NCI-H748 (cell line): ENCODE measurements at regions not wholly inside any gene's neighbourhood (a gene's known extent, or its start where the extent isn't known, plus 50 kb on each side); places are given as distances from the start of the nearest gene placed in this dataset.

Source experiments
- DNase-seq: peaks from one replicate; lab custom pipeline; 2025; ENCODE audit not compliant: unreplicated experiment; lab: John Stamatoyannopoulos, UW

GRCh38 chr10:124266468-124267230 is 152.1 kb downstream of the OAT start:
- no peak for DNase-seq

- no peak for DNase-seq
These were observed 152.8 kb downstream of the OAT start for GRCh38 chr10:124265776-124266467.

- DNase-seq: no peak
These were observed 153.4 kb downstream of the OAT start for GRCh38 chr10:124265391-124265745.

GRCh38 chr10:124264711-124265390 is 153.9 kb downstream of the OAT start:
- DNase-seq: no peak

DNA sequence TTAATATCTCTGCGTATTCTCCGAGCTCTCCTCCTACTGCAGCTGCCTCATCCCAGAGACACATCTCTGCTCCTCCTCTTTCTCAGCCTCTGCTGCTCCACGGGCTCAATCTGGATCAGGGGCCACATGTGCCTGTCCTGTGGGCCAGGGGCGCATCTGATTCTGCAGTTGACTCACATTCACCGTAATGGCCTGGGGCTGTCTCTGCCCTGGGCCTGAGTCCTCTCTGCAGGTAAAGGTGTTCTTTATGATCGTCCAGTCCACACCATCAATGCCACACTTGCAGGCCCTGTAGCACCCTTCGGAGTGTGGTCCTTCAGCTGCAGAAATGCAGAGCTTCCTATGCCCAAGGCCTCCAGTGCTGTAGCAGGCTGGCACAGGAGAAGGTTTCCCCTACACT is 154.5 kb downstream of the OAT start:
- no peak for DNase-seq

GRCh38 chr10:124263726-124264125 is 155.0 kb downstream of the OAT start:
- no peak for DNase-seq

- DNase-seq: no peak
These were observed 155.8 kb downstream of the OAT start for GRCh38 chr10:124262971-124263370.

- DNase-seq: no peak
These were observed 156.4 kb downstream of the OAT start for GRCh38 chr10:124262234-124262865.

- no peak for DNase-seq
These were observed 159.4 kb downstream of the OAT start for GRCh38 chr10:124259139-124259825.

- no peak for DNase-seq
These were observed 160.9 kb downstream of the OAT start for GRCh38 chr10:124257781-124258180.

GRCh38 chr10:124256151-124256550 is 162.6 kb downstream of the OAT start:
- no peak for DNase-seq

DNA sequence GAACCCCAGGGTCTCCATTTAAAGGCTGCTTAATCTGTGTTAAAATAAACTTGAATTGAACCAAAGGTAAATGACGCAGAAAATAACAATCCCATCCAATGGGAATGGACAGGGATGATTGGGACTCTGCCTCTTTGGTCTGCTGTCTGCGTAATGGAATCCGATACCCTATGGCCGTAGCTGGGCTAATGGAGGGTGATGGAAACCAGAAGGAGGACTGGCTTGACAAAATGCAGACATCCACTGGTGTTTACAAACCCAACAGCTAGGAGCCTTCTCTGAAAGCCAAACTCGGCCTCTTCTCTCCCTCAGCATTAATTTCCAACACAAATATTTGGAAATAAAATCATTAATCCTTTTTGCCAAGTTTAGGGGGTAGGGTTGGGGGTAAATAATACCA is 162.2 kb upstream of the CHST15 start:
- DNase-seq: no peak

GRCh38 chr10:124254490-124254889 is 161.1 kb upstream of the CHST15 start:
- no peak for DNase-seq

DNA sequence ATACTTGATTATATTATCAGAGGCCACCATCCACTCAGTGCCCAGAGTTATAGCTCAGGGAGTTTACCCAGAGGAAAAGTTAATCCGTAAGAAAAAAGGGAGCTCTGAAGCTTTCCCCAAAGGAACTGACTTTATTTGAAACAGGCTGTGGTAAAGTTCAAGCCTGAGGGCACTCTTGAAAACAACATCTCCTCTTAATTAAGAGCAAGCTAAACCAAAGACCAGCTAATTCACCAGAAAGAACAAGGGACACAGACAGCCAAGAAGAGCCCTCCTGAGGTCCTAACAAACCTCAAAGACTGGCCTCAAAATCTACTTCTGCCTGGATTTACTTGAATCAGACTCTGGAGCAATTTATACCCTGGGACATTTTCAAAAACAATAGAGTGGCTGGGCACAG is 159.6 kb upstream of the CHST15 start:
- DNase-seq: no peak

- no peak for DNase-seq
These were observed 158.8 kb upstream of the CHST15 start for GRCh38 chr10:124252097-124252715.

DNA sequence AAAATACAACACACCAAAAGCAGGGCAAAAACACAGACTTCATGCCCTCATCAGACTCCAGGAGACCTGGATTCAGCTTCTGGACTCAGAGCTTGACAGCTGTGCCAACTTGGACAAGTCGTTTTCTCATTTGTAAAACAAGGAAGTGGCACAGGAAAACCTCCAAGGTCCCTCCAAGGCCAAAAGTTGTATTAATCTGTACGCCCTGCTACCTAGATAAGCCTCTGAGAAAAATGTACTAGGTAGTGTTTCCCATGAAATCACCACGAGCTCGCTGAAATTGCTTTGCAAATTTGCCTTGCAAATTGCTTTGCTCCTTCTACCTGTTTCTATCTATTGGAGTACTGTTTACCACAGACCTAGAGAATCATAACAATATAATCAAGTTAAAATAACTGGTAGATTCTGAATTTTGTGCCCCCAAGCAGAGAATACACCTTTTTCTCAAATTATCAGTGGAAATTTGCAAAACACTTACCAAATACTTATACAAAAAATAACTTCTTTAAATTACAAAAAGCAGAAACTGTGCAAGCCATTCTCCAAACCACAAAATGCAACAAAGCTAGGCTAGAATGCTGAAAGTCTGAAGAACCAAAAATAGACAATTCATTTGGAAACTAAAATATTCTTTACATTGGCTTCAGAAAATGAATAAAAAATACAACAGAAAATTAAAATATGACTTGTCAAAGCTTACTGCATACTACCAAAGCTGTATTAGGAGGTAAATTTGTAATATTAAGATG is 158.1 kb upstream of the CHST15 start:
- no peak for DNase-seq

DNA sequence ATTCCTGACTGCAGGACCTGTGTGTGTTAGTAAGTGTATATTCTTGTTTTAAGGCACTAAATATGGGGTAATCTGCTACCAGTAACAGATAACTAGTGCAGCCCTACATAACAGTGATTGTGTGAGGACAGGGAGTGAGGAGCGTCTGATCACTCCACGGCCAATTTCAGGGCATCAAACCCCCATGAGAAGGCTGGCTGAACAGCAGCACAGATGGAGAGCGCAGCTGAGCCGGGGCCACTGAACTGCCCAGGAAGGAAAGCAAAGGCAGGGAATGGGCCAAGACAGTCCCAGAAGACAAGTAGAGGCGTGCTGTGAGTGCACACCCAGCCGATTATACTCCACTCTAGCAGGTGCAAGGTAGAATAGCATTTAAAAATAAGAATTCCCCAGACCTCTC is 157.1 kb upstream of the CHST15 start:
- no peak for DNase-seq

DNA sequence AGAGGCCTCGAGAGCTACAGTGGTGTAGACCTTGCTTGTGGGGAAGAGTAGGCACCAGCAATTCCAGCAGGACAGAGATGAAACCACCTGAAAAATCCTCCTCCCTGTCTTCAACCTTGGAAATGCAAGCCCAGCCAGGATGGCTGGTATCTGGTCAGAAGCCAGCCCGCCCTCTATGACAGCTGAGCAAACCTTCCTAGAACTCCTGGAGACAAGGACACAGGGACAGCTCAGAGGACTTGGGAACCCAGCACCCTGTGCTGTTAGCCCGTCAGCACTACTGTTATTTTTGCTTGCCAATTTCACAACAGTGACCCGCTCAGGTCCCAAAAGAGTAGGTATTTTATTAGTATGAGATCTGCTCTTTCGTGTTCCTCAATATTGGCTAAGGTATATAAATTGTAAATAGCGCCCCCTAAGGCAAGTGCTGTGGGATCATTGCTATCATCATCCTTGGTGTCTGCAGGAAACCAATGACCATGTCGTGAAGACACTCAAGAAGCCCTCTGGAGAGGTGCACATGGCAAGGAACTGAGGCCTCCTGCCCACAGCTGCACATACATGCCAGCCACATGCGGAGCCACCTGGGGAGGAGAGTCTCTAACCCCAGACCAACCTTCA is 156.5 kb upstream of the CHST15 start:
- DNase-seq: no peak

GRCh38 chr10:124249196-124249595 is 155.8 kb upstream of the CHST15 start:
- DNase-seq: no peak
